IPS-20b (cell line): ENCODE measurements at regions not wholly inside any gene's neighbourhood (a gene's known extent, or its start where the extent isn't known, plus 50 kb on each side); places are given as distances from the start of the nearest gene placed in this dataset.
"Not testable (repeated sequence)": the region's sequence is repeated elsewhere in the genome, so short reads cannot be mapped to it uniquely, and the experiment has no call there.

ENCODE experiments used
- H3K27ac ChIP-seq: one replicate; pipeline ENCODE4 v1.5.1; 2013; ENCODE audit warnings: low read length
- H3K27me3 ChIP-seq: 2 replicates; pipeline ENCODE4 v1.6.1; 2013; ENCODE audit warnings: mild to moderate bottlenecking, low read length, inconsistent platforms; ENCODE audit not compliant: insufficient read depth
- H3K36me3 ChIP-seq: 2 replicates; pipeline ENCODE4 v1.6.1; 2013; ENCODE audit warnings: low read depth, mild to moderate bottlenecking, inconsistent platforms, low read length, moderate library complexity; ENCODE audit not compliant: insufficient read depth
- H3K4me1 ChIP-seq: 2 replicates; pipeline ENCODE4 v1.6.1; 2013; ENCODE audit warnings: mild to moderate bottlenecking, control low read depth, inconsistent platforms, low read length, moderate library complexity; ENCODE audit not compliant: insufficient read depth
- H3K4me3 ChIP-seq: 2 replicates; pipeline ENCODE4 v1.5.1; 2013; ENCODE audit warnings: mild to moderate bottlenecking, low read length, inconsistent platforms
- H3K9ac ChIP-seq: 2 replicates; pipeline ENCODE4 v1.6.1; 2013; ENCODE audit warnings: low read depth, mild to moderate bottlenecking, inconsistent platforms, low read length, moderate library complexity
- H3K9me3 ChIP-seq: 2 replicates; pipeline ENCODE4 v1.6.1; 2013; ENCODE audit warnings: mild to moderate bottlenecking, low read depth, low read length, inconsistent platforms; ENCODE audit not compliant: insufficient read depth

GRCh38 chr10:105733924-105734323, 1092.8 kb downstream of the SORCS3 start:
- no peak overlapping the region for H3K4me3 ChIP-seq
- no peaks in the 10 kb centered on the region for H3K4me1 ChIP-seq
- H3K27ac ChIP-seq: no peak overlapping the region
- peaks cover 13% of the 10 kb centered on the region for H3K9me3 ChIP-seq
- H3K27me3 ChIP-seq: no peaks in the 10 kb centered on the region
- no peak overlapping the region for H3K9ac ChIP-seq
- no peaks in the 10 kb centered on the region for H3K36me3 ChIP-seq

GRCh38 chr10:105729428-105729827, 1088.3 kb downstream of the SORCS3 start:
- H3K4me1 ChIP-seq: peaks cover 6% of the 10 kb centered on the region
- no peaks in the 10 kb centered on the region for H3K27me3 ChIP-seq
- H3K9ac ChIP-seq: no peak overlapping the region
- no peaks in the 10 kb centered on the region for H3K36me3 ChIP-seq
- no peaks in the 10 kb centered on the region; the same call in 1 of the 2 replicates for H3K9me3 ChIP-seq
- no peak overlapping the region for H3K27ac ChIP-seq
- H3K4me3 ChIP-seq: no peak overlapping the region

GRCh38 chr10:105727586-105727985, 1086.5 kb downstream of the SORCS3 start:
- not testable (repeated sequence) for H3K36me3 ChIP-seq, H3K9ac ChIP-seq, H3K9me3 ChIP-seq, H3K4me1 ChIP-seq, H3K27me3 ChIP-seq, H3K4me3 ChIP-seq, H3K27ac ChIP-seq

GRCh38 chr10:105727131-105727530, 1086.0 kb downstream of the SORCS3 start:
- Histone ChIP-seq H3K9ac (no peak overlapping the region), H3K36me3 (no peaks in the 10 kb centered on the region), H3K4me1 (peaks cover 6% of the 10 kb centered on the region), H3K9me3 (no peaks in the 10 kb centered on the region), H3K27ac (no peak overlapping the region), H3K4me3 (no peak overlapping the region), H3K27me3 (no peaks in the 10 kb centered on the region)

GRCh38 chr10:105726149-105726548, 1085.1 kb downstream of the SORCS3 start:
- Histone ChIP-seq H3K27me3 (no peaks in the 10 kb centered on the region), H3K4me1 (peaks cover 6% of the 10 kb centered on the region), H3K4me3 (no peak overlapping the region), H3K27ac (no peak overlapping the region), H3K9me3 (no peaks in the 10 kb centered on the region), H3K36me3 (no peaks in the 10 kb centered on the region), H3K9ac (no peak overlapping the region)

- Histone ChIP-seq H3K9ac (no peak overlapping the region), H3K4me1 (peaks cover 6% of the 10 kb centered on the region), H3K27ac (no peak overlapping the region), H3K27me3 (no peaks in the 10 kb centered on the region), H3K4me3 (no peak overlapping the region), H3K36me3 (no peaks in the 10 kb centered on the region), H3K9me3 (no peaks in the 10 kb centered on the region)
Observed at GRCh38 chr10:105725007-105725406, 1083.9 kb downstream of the SORCS3 start.

GRCh38 chr10:105718207-105718995, 1077.3 kb downstream of the SORCS3 start:
- no peaks in the 10 kb centered on the region for H3K27me3 ChIP-seq
- no peak overlapping the region for H3K27ac ChIP-seq
- H3K36me3 ChIP-seq: no peaks in the 10 kb centered on the region
- no peak overlapping the region for H3K4me3 ChIP-seq
- no peaks in the 10 kb centered on the region for H3K4me1 ChIP-seq
- no peaks in the 10 kb centered on the region for H3K9me3 ChIP-seq
- H3K9ac ChIP-seq: no peak overlapping the region

GRCh38 chr10:105714728-105715127, 1073.6 kb downstream of the SORCS3 start:
- Histone ChIP-seq H3K9ac (no peak overlapping the region), H3K9me3 (no peaks in the 10 kb centered on the region), H3K27ac (no peak overlapping the region), H3K36me3 (no peaks in the 10 kb centered on the region), H3K4me1 (no peaks in the 10 kb centered on the region), H3K4me3 (no peak overlapping the region), H3K27me3 (no peaks in the 10 kb centered on the region)

- Histone ChIP-seq H3K36me3 (no peaks in the 10 kb centered on the region), H3K4me3 (no peak overlapping the region), H3K4me1 (no peaks in the 10 kb centered on the region), H3K27ac (no peak overlapping the region), H3K9ac (no peak overlapping the region), H3K9me3 (no peaks in the 10 kb centered on the region), H3K27me3 (0 out of 2 replicates have a peak, but pooled peaks cover 2% of the 10 kb centered on the region)
Observed at GRCh38 chr10:105707603-105708002, 1066.5 kb downstream of the SORCS3 start.

- no peak overlapping the region for H3K4me3 ChIP-seq
- H3K9me3 ChIP-seq: no peaks in the 10 kb centered on the region
- H3K27ac ChIP-seq: no peak overlapping the region
- H3K36me3 ChIP-seq: no peaks in the 10 kb centered on the region
- no peak overlapping the region for H3K9ac ChIP-seq
- no peaks in the 10 kb centered on the region for H3K4me1 ChIP-seq
- H3K27me3 ChIP-seq: peaks cover 13% of the 10 kb centered on the region
Observed at GRCh38 chr10:105706281-105707026, 1065.4 kb downstream of the SORCS3 start.

GRCh38 chr10:105702211-105702610, 1061.1 kb downstream of the SORCS3 start:
- H3K4me1 ChIP-seq: peaks cover 14% of the 10 kb centered on the region; the same call in 1 of the 2 replicates
- no peaks in the 10 kb centered on the region for H3K36me3 ChIP-seq
- peaks cover 51% of the 10 kb centered on the region for H3K27me3 ChIP-seq
- no peak overlapping the region for H3K9ac ChIP-seq
- no peaks in the 10 kb centered on the region for H3K9me3 ChIP-seq
- no peak overlapping the region for H3K4me3 ChIP-seq
- H3K27ac ChIP-seq: no peak overlapping the region

- Histone ChIP-seq H3K4me1 (peaks cover 14% of the 10 kb centered on the region; the same call in 1 of the 2 replicates), H3K27me3 (peaks cover 54% of the 10 kb centered on the region), H3K27ac (no peak overlapping the region), H3K36me3 (no peaks in the 10 kb centered on the region), H3K9ac (no peak overlapping the region), H3K9me3 (no peaks in the 10 kb centered on the region), H3K4me3 (0 out of 2 replicates have a peak overlapping the region, but pooled peaks have one; percentile 18)
Observed at GRCh38 chr10:105700218-105700617, 1059.1 kb downstream of the SORCS3 start.
